Endothelial cell (in vitro differentiated cells): ENCODE measurements at regions not wholly inside any gene's neighbourhood (a gene's known extent, or its start where the extent isn't known, plus 50 kb on each side); places are given as distances from the start of the nearest gene placed in this dataset.
A peak's percentile ranks its signal among the peaks of the same experiment; 100 is the strongest.

Experiments used
- DNase-seq: peaks from one replicate; pipeline ENCODE4 v3.0.0; 2021; ENCODE audit warnings: low spot score
- H3K27ac Mint-ChIP-seq: one replicate; pipeline ENCODE4 v1.8.0; 2021; ENCODE audit warnings: mixed read lengths, inconsistent platforms; ENCODE audit not compliant: unreplicated experiment
- H3K27me3 Mint-ChIP-seq: one replicate; pipeline ENCODE4 v1.8.0; 2021; ENCODE audit warnings: mild to moderate bottlenecking, moderate library complexity, mixed read lengths, inconsistent platforms; ENCODE audit not compliant: unreplicated experiment
- H3K36me3 Mint-ChIP-seq: one replicate; pipeline ENCODE4 v1.8.0; 2021; ENCODE audit warnings: mild to moderate bottlenecking, low read depth, mixed read lengths, inconsistent platforms; ENCODE audit not compliant: unreplicated experiment
- H3K4me1 Mint-ChIP-seq: one replicate; pipeline ENCODE4 v1.8.0; 2021; ENCODE audit warnings: mild to moderate bottlenecking, mixed read lengths, inconsistent platforms; ENCODE audit not compliant: unreplicated experiment
- H3K4me3 Mint-ChIP-seq: one replicate; pipeline ENCODE4 v1.8.0; 2021; ENCODE audit warnings: mild to moderate bottlenecking, mixed read lengths, inconsistent platforms; ENCODE audit not compliant: unreplicated experiment
- H3K9me3 Mint-ChIP-seq: one replicate; pipeline ENCODE4 v1.8.0; 2021; ENCODE audit warnings: mixed read lengths, inconsistent platforms; ENCODE audit not compliant: unreplicated experiment
- TF ChIP-seq, protein P1 (sequence below): fragments of 200-600 bp; sonication (generic); IDR thresholded peaks from one replicate; pipeline ENCODE4 v1.5.0; 2021; ENCODE audit warnings: antibody characterized with exemption; ENCODE audit not compliant: unreplicated experiment

DNA sequence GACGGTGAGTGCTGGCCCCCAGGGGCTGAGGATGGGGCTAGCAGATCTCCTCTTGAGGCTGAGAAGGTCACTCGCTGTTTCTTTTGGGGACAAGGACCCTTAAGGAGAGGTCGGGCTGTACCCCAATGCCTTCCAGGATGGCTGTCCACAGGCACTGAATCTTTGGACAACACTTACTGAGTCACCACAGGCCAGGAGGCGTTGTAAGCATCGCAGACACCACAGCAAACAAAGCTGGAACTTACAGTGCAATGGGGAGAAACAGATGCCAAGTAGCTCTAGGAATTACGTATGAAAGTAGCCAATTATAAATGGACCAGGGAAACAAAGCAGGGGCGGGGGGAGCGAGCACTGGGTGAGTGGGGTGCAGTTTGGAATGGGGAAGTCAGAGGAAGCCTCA, 219.8 kb downstream of the GLI2 start:
- Mint-ChIP-seq H3K36me3 (peaks cover 4% of the 10 kb centered on the region), H3K4me3 (peak overlapping the region; percentile 50), H3K9me3 (no peaks in the 10 kb centered on the region), H3K4me1 (peaks cover 4% of the 10 kb centered on the region), H3K27me3 (peaks cover 17% of the 10 kb centered on the region), H3K27ac (no peak overlapping the region)
- TF ChIP-seq, protein P1, sequence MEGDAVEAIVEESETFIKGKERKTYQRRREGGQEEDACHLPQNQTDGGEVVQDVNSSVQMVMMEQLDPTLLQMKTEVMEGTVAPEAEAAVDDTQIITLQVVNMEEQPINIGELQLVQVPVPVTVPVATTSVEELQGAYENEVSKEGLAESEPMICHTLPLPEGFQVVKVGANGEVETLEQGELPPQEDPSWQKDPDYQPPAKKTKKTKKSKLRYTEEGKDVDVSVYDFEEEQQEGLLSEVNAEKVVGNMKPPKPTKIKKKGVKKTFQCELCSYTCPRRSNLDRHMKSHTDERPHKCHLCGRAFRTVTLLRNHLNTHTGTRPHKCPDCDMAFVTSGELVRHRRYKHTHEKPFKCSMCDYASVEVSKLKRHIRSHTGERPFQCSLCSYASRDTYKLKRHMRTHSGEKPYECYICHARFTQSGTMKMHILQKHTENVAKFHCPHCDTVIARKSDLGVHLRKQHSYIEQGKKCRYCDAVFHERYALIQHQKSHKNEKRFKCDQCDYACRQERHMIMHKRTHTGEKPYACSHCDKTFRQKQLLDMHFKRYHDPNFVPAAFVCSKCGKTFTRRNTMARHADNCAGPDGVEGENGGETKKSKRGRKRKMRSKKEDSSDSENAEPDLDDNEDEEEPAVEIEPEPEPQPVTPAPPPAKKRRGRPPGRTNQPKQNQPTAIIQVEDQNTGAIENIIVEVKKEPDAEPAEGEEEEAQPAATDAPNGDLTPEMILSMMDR = no peak
- DNase-seq = no peak

DNA sequence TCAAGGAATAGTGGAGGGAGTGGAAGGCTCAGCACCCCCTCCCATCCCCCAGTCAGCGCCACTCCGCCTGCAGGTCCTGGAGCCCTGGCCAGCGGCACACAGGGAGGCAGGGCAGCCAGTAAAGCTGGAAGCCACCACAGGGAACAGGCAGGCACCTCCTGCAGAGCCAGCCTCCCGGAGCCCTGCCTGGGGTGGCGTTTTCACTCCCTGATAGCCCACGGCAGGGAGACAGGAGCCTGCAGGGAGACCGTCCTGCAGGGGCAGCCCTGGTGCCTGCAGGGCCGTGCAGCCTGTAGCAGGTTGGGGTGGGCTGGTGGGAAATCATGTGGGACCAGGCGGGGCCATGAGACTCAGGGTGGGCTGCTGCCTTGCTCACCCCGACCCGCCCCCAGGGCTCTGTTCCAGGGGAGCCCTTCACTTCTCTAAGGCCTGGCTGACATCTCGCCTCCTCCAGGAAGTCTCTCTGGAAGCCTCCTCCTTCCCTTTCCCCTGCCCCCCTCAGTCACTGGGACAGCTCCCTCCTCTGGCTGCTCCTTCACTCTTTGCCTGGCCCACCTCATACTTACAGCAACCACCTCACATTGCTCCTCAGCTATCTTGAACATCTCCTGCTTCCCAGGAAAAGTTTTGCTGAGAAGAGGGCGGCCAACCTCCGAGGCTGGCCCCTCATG, 221.0 kb downstream of the GLI2 start:
- Mint-ChIP-seq H3K4me1 (peaks cover 7% of the 10 kb centered on the region), H3K27me3 (peaks cover 14% of the 10 kb centered on the region), H3K27ac (no peak overlapping the region), H3K9me3 (no peaks in the 10 kb centered on the region), H3K36me3 (peaks cover 4% of the 10 kb centered on the region), H3K4me3 (no peak overlapping the region)
- no peak for DNase-seq
- TF ChIP-seq, protein P1 = no peak

DNA sequence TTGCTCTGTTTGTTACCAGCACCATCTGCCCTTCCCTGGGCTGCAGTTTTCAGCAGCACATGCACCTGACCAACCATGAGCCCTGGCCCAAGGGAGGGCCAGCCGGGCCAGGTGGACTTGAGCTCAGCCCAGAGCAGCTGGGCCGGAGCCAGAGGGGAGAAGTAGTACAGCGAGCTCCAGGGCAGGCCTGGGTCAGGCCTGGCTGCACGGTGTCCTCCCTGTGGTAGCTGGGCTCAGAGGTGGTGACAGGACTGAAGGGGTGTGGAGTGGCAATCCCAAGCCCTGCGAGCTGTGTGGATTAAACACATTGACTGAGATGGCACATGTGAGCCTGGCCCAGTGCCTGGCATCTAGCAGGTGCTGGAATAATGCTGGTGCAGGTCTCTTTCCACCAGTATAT, 222.2 kb downstream of the GLI2 start:
- no peak for DNase-seq
- Mint-ChIP-seq H3K36me3 (peaks cover 2% of the 10 kb centered on the region), H3K9me3 (no peaks in the 10 kb centered on the region), H3K27ac (no peak overlapping the region), H3K4me1 (peaks cover 7% of the 10 kb centered on the region), H3K4me3 (no peak overlapping the region), H3K27me3 (peaks cover 14% of the 10 kb centered on the region)
- TF ChIP-seq, protein P1 = no peak

DNA sequence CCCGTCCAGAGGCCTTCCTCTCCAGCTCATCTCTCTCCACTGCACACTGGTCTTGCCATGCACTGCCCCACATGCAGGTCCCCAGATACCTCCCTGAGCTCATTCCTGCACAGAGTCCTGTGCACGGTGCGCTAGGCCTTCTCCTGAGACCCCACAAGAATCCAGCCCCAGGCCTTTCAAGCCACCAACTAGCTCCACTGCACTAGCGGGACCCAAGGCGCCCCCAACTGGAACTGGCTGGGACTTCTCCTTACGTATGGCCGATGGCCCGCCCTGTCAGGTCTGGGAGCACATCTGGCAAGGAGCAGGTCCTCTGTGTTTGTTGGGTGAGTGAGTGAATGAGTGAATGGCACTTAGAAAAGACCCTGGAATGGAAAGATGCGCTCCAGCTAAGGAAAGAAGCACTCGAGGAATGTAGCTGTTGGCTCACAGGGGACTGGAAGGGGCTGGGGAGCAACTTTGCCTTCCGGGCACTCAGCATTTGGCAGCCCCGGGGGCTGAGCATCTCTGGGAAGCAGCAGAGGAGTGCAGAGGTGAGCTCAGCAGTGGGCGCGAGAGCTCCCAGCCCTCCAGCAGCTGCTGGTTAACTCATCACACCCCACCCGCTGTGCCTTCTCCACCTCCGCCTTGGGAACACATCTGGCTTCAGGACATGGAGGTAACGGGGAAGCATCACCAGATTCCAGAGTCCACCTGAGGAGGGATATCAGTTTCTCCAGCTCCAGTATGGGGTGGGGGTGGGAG, 223.1 kb downstream of the GLI2 start:
- peak; percentile 68 for DNase-seq
- H3K4me1 Mint-ChIP-seq = peaks cover 7% of the 10 kb centered on the region
- H3K27me3 Mint-ChIP-seq = peaks cover 10% of the 10 kb centered on the region
- H3K27ac Mint-ChIP-seq = no peak overlapping the region
- H3K9me3 Mint-ChIP-seq = no peaks in the 10 kb centered on the region
- TF ChIP-seq, protein P1 = peak; percentile 48
- no peaks in the 10 kb centered on the region for H3K36me3 Mint-ChIP-seq
- H3K4me3 Mint-ChIP-seq = no peak overlapping the region

DNA sequence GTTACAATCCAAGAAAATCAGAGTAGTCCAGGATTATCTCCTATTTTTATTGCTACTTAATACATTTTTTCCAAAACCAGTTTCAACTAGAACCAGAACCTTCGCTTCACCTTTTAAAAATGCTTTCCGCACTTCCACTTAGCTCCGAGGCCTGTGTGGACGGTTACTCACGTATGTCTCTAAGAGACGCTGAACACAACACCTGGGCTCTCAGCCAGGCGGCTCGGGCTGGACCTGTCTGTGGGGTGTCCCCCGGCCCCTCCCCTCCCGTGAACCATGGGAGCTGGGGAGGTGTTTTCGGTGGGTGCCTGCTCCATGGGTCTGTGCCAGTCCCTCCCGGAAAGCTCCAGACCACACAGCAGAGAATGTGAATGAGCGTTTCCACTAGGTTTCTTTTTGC, 223.8 kb downstream of the GLI2 start:
- TF ChIP-seq, protein P1 = no peak
- Mint-ChIP-seq H3K36me3 (no peaks in the 10 kb centered on the region), H3K27me3 (peaks cover 14% of the 10 kb centered on the region), H3K9me3 (no peaks in the 10 kb centered on the region), H3K27ac (no peak overlapping the region), H3K4me3 (no peak overlapping the region), H3K4me1 (peaks cover 7% of the 10 kb centered on the region)
- no peak for DNase-seq
